ENCODE measurements at regions not wholly inside any gene's neighbourhood (a gene's known extent, or its start where the extent isn't known, plus 50 kb on each side); places are given as distances from the start of the nearest gene placed in this dataset.

GRCh38 chr1:55904541-55904940 lies 674.8 kb downstream of the PLPP3 start:
- TF ChIP-seq EZH2phosphoT487 (IDR thresholded peaks at IDR 0.05; ENCODE audit: borderline replicate concordance, low read depth, low read length): no peak
- TF ChIP-seq CTCF (conservative IDR thresholded peaks at IDR 0.05; ENCODE audit: low read length): no peak
